ENCODE measurements at regions not wholly inside any gene's neighbourhood (a gene's known extent, or its start where the extent isn't known, plus 50 kb on each side); places are given as distances from the start of the nearest gene placed in this dataset.

- TF ChIP-seq EZH2phosphoT487 (IDR thresholded peaks at IDR 0.05; ENCODE audit: borderline replicate concordance, low read depth, low read length): no peak
- TF ChIP-seq, protein P1, sequence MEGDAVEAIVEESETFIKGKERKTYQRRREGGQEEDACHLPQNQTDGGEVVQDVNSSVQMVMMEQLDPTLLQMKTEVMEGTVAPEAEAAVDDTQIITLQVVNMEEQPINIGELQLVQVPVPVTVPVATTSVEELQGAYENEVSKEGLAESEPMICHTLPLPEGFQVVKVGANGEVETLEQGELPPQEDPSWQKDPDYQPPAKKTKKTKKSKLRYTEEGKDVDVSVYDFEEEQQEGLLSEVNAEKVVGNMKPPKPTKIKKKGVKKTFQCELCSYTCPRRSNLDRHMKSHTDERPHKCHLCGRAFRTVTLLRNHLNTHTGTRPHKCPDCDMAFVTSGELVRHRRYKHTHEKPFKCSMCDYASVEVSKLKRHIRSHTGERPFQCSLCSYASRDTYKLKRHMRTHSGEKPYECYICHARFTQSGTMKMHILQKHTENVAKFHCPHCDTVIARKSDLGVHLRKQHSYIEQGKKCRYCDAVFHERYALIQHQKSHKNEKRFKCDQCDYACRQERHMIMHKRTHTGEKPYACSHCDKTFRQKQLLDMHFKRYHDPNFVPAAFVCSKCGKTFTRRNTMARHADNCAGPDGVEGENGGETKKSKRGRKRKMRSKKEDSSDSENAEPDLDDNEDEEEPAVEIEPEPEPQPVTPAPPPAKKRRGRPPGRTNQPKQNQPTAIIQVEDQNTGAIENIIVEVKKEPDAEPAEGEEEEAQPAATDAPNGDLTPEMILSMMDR (conservative IDR thresholded peaks at IDR 0.05; ENCODE audit: low read length): no peak
These were observed 164.8 kb upstream of the WWC1 start for GRCh38 chr5:168126606-168127005.
